Stimulated activated CD4-positive, alpha-beta T cell treated with anti-CD3 and anti-CD28 coated beads, Interleukin-2, amount 100 ng/mL, for 24 hours (primary cell): ENCODE measurements at regions not wholly inside any gene's neighbourhood (a gene's known extent, or its start where the extent isn't known, plus 50 kb on each side); places are given as distances from the start of the nearest gene placed in this dataset.
"Not testable (repeated sequence)": the region's sequence is repeated elsewhere in the genome, so short reads cannot be mapped to it uniquely, and the experiment has no call there.

Experiments used
- DNase-seq, 2 donors: peaks; one replicate each; pipeline ENCODE4 v3.0.0-alpha.2; 2020

GRCh38 chr2:35931115-35931514 lies 424.5 kb upstream of the CRIM1 start:
- no peak for DNase-seq

DNA sequence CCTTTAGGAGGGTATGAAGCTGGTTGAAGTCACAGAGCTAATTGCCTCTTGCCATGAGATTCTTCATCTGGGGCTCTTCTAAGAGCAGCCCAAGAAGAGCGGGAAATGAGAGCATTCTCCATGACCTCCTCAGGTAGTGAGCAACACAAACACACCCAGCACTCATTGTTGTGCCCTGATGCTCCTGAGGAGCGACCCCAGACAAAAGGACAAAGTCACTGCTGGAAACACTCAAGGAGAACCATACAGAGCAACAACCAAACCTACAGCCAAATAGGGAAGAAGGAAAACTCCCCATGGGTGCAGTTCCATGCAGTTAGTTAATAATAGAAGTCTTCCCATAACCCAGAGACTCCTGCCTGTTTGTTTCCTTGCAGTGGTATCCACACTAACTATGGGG lies 426.0 kb upstream of the CRIM1 start:
- no peak for DNase-seq

GRCh38 chr2:35920061-35920460 lies 435.5 kb upstream of the CRIM1 start:
- DNase-seq: no peak

DNA sequence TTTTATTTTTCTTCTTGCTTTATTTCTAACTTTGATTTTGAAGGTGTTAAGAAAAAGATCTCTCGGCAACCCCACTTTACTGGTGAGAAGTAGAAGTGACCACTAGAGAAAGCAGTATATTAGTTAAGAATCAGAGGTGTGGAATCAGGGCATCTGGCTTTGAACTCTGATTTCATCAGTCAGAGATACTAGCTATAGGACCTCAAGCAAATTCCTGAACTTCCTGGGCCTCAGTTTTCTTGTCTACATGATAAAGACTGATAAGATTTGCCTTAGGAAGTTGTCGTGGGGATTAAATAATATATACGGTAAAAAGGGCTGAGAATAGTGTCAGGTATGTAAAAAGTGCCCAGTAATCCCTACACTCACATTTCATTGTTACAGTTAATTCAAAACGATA lies 440.3 kb upstream of the CRIM1 start:
- DNase-seq: no peak

GRCh38 chr2:35891936-35892335 lies 463.6 kb upstream of the CRIM1 start:
- DNase-seq: no peak

DNA sequence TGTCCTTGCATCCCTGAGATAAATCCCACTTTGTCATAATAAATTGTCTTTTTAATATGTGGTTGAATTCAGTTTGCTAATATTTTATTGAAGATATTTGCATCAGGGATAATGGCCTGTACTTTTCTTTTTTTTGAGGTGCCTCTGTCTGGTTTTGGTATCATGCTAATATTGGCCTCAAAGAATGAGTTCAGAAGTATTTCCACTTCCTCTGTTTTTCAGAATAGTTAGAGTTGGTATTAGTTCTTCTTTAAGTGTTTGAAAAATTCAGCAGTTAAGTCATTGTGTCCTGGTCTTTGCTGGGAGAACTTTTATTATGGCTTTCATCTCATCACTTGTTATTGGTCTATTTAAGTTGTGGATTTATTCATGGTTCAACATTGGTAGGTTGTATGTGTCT lies 464.1 kb upstream of the CRIM1 start:
- no peak for DNase-seq

DNA sequence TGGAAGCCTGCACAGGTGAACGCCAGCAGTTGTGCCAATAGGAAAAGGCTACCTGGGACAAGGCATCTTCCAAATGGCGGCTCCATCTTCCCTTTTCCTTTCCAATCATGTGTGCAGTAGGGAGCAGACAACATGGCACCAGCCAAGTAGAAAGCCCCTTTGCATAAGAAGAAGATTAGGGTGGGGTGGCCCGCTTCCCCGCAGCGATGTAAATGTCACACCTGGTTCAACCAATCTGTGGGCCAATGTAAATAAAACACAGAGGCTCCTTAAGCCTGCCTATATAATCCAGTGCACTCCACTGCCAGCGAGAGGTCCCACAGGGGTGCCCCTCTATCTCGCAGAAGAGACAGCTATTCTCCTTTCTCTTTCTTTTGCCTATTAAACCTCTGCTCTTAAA lies 468.4 kb upstream of the CRIM1 start:
- DNase-seq: no peak

DNA sequence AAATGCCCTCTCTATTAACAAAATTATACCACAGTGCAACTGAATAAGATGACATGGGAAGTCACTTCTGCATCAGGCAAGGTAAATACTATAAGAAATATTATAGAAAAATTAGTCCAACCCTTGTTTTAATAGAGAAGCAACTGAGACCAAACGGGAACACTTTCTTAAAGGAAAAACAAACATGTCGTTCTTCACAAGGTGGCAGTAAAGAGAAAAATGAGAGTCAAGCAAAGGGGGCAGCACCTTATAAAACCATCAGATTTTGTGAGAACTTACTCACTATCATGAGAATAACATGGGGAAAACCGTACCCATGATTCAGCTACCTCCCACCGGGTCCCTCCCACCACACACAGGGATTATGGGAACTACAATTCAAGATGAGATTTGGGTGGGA lies 481.7 kb upstream of the CRIM1 start:
- no peak for DNase-seq

- no peak for DNase-seq
These were observed 483.9 kb upstream of the CRIM1 start for GRCh38 chr2:35871672-35872071.

GRCh38 chr2:35870713-35871112 lies 484.9 kb upstream of the CRIM1 start:
- DNase-seq: no peak

DNA sequence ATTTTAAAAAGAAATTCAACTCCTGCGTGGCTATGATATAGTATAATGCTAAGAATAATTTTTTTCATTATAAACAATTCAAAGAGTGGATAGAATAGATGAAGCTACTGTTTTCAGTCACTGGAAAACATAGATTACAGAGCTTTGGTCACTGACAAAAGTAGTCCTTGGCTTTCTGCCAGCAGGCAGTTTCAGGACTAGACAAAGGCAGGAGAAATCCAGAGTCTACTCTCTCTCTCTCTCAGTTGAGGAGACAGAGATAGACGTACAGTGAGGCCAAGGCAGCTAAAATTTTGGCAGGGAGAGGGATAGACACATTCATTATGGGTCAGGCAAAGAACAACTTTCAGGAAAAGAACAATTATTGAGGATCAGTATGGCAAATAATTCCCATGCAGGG lies 491.4 kb upstream of the CRIM1 start:
- DNase-seq: no peak

GRCh38 chr2:35858216-35858615 lies 497.4 kb upstream of the CRIM1 start:
- DNase-seq: no peak

DNA sequence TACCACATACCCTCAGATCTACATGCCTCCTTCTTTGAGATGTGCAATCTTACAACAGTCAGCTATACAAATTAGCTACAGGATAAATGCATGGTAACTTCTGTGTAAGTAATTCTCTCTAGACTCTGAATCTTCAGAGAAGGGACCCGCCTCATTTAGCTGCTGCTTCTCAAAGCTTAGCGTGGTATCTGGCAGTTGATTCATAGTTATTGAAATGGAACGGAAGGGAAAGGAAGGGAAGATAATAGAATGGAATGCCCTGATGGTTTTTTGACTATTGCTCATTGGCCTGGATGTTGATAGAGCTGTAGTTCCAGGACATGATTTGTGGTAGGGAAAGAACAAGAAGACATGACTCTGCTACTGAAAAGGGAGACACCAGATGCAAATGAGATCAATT lies 498.1 kb upstream of the CRIM1 start:
- no peak for DNase-seq

- DNase-seq: no peak
These were observed 524.2 kb upstream of the CRIM1 start for GRCh38 chr2:35831385-35831784.

DNA sequence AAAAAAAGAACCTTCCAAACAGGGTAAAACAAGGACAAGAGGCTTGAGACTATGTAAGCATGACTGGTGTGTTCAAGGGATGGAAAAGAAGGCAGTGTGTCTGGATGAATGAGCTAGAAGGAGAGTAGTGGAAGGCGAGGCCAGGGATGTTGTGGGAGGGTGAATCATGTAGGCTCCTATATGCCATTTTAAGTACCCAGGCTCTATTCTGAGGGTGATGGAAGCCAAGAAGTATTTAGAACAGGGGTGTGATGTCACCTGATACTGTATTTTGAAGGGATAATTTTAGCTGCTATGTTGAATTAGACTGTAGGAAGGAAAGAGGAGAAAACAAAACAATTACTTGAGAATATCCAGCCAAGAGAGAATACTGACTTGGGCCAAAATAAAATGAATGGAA lies 524.7 kb upstream of the CRIM1 start:
- DNase-seq: no peak

- no peak for DNase-seq
These were observed 528.5 kb upstream of the CRIM1 start for GRCh38 chr2:35827086-35827485.

GRCh38 chr2:35822716-35823115 lies 532.9 kb upstream of the CRIM1 start:
- no peak for DNase-seq

- no peak for DNase-seq
These were observed 533.9 kb upstream of the CRIM1 start for GRCh38 chr2:35821675-35822074.

DNA sequence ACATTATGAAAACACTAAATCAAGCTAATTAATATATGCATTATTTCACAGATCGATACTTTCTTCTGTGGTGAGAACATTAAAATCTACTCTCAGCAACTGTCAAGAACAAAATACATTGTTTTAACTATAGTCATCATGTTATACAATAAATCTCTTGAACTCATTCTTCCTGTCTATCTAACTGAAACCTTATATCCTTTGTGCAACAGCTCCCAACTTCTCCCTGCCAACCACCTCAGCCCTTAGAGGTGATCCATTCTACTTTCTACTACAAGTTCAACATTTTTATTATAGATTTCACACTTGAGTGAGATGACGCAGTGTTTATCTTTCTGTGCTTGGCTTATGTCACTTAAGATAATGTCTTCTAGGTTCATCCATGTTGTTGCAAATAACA lies 535.2 kb upstream of the CRIM1 start:
- DNase-seq: no peak

DNA sequence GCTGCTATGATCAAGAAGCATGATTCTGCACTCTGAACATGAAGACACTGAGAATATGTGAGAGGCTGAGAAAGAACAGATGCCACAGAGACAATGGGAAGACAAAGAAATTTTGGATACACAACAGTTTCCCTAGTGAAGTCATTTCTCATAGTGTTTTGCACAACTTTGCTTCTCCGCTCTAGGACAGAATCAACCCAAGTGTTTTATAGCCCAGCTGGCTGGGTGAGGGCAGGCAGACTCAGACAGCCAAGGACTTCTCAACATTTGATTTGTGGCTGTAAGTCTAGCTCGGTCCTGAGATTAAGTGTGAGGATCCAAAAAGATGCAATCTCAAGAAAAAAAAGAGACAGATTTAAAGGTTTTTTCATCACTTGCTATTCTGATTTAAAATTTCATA lies 536.5 kb upstream of the CRIM1 start:
- DNase-seq: no peak

GRCh38 chr2:35818359-35818758 lies 537.2 kb upstream of the CRIM1 start:
- not testable (repeated sequence) for DNase-seq

GRCh38 chr2:35814597-35814996 lies 541.0 kb upstream of the CRIM1 start:
- not testable (repeated sequence) for DNase-seq

GRCh38 chr2:35803126-35803525 lies 552.5 kb upstream of the CRIM1 start:
- DNase-seq: no peak

GRCh38 chr2:35794796-35795450 lies 560.7 kb upstream of the CRIM1 start:
- DNase-seq: no peak

GRCh38 chr2:35790292-35790691 lies 565.3 kb upstream of the CRIM1 start:
- no peak for DNase-seq

GRCh38 chr2:35788543-35788942 lies 567.0 kb upstream of the CRIM1 start:
- no peak for DNase-seq
